WTC11 (cell line): ENCODE measurements at regions not wholly inside any gene's neighbourhood (a gene's known extent, or its start where the extent isn't known, plus 50 kb on each side); places are given as distances from the start of the nearest gene placed in this dataset.
"Not testable (repeated sequence)": the region's sequence is repeated elsewhere in the genome, so short reads cannot be mapped to it uniquely, and the experiment has no call there.

Experiments
- ATAC-seq: fragments of 200-7000 bp; cut with Tn5 transposase; 2 replicates; pipeline ENCODE4 v1.10.0; 2021; ENCODE audit warnings: mild to moderate bottlenecking, moderate library complexity
- CTCF ChIA-PET: fragments of 300-600 bp; sonication (Branson Sonifier 250); formaldehyde crosslinking; loops from one replicate; lab custom pipeline; 2021; ENCODE audit warnings: antibody characterized with exemption; lab: Charles Lee
- POLR2A ChIA-PET: fragments of 350-600 bp; sonication (Branson Sonifier 250); formaldehyde crosslinking; loops from one replicate; lab custom pipeline; 2021; ENCODE audit warnings: antibody characterized with exemption; lab: Charles Lee
- DNase-seq: peaks from one replicate; pipeline ENCODE4 v3.0.0; 2021; ENCODE audit warnings: low spot score
- H3K27ac Mint-ChIP-seq: 2 replicates; pipeline ENCODE4 v1.8.0; 2021; ENCODE audit warnings: mixed read lengths
- H3K27me3 Mint-ChIP-seq: 2 replicates; pipeline ENCODE4 v1.8.0; 2021; ENCODE audit warnings: low read depth, mild to moderate bottlenecking, moderate library complexity, mixed read lengths
- H3K36me3 Mint-ChIP-seq: 2 replicates; pipeline ENCODE4 v1.8.0; 2021; ENCODE audit warnings: mixed read lengths
- H3K4me1 Mint-ChIP-seq: 2 replicates; pipeline ENCODE4 v1.8.0; 2022; ENCODE audit warnings: mixed read lengths
- H3K4me3 Mint-ChIP-seq: 2 replicates; pipeline ENCODE4 v1.8.0; 2021; ENCODE audit warnings: mild to moderate bottlenecking, moderate library complexity, mixed read lengths
- H3K9me3 Mint-ChIP-seq: 2 replicates; pipeline ENCODE4 v1.8.0; 2021; ENCODE audit warnings: mixed read lengths
- ATF1 ChIP-seq: sonication (generic); formaldehyde crosslinking; IDR thresholded peaks from 2 replicates; pipeline ENCODE4 v1.8.1; 2023; ENCODE audit warnings: mild to moderate bottlenecking, moderate library complexity, missing genetic modification reagents
- ATF3 ChIP-seq: sonication (generic); formaldehyde crosslinking; conservative IDR thresholded peaks from 2 replicates; pipeline ENCODE4 v1.8.1; 2022; ENCODE audit warnings: mild to moderate bottlenecking, missing genetic modification reagents
- CTCF ChIP-seq: fragments of 200-600 bp; IDR thresholded peaks from 2 replicates; pipeline ENCODE4 v1.8.0; 2022; ENCODE audit warnings: antibody characterized with exemption
- FOXP1 ChIP-seq: sonication (generic); formaldehyde crosslinking; IDR thresholded peaks from 2 replicates; pipeline ENCODE4 v1.8.0; 2022; ENCODE audit warnings: missing genetic modification reagents, mild to moderate bottlenecking, moderate library complexity, borderline replicate concordance
- GABPB1 ChIP-seq: sonication (generic); formaldehyde crosslinking; IDR thresholded peaks from 2 replicates; pipeline ENCODE4 v1.8.1; 2023; ENCODE audit warnings: mild to moderate bottlenecking, missing genetic modification reagents
- GTF2I ChIP-seq: fragments of 250-450 bp; sonication (Bioruptor Pico); conservative IDR thresholded peaks from 2 replicates; pipeline ENCODE4 v1.4.0; 2021; ENCODE audit warnings: mild to moderate bottlenecking
- IRF1 ChIP-seq: sonication (generic); formaldehyde crosslinking; IDR thresholded peaks from 2 replicates; pipeline ENCODE4 v1.8.0; 2023; ENCODE audit warnings: missing genetic modification reagents
- NR1H2 ChIP-seq: sonication (generic); formaldehyde crosslinking; IDR thresholded peaks from 2 replicates; pipeline ENCODE4 v1.9.0; 2021; ENCODE audit warnings: mild to moderate bottlenecking, moderate library complexity, missing genetic modification reagents
- PREB ChIP-seq: sonication (generic); formaldehyde crosslinking; IDR thresholded peaks from 2 replicates; pipeline ENCODE4 v1.8.1; 2022; ENCODE audit warnings: mild to moderate bottlenecking, missing genetic modification reagents, moderate library complexity, borderline replicate concordance
- PRRX2 ChIP-seq: fragments of 250-450 bp; sonication (Bioruptor Pico); IDR thresholded peaks from 2 replicates; pipeline ENCODE4 v1.8.0; 2021; ENCODE audit warnings: mild to moderate bottlenecking
- SMAD4 ChIP-seq: sonication (generic); formaldehyde crosslinking; IDR thresholded peaks from 2 replicates; pipeline ENCODE4 v1.8.0; 2022; ENCODE audit warnings: mild to moderate bottlenecking, missing genetic modification reagents
- TCF7 ChIP-seq: sonication (generic); formaldehyde crosslinking; IDR thresholded peaks from 2 replicates; pipeline ENCODE4 v1.8.0; 2022; ENCODE audit warnings: mild to moderate bottlenecking, low read depth, missing genetic modification reagents, moderate library complexity
- USF2 ChIP-seq: sonication (generic); formaldehyde crosslinking; IDR thresholded peaks from 2 replicates; pipeline ENCODE4 v1.8.1; 2023; ENCODE audit warnings: mild to moderate bottlenecking, missing genetic modification reagents, moderate library complexity
- ZNF232 ChIP-seq: sonication (generic); formaldehyde crosslinking; IDR thresholded peaks from 2 replicates; pipeline ENCODE4 v1.8.0; 2022; ENCODE audit warnings: mild to moderate bottlenecking, missing genetic modification reagents

GRCh38 chr9:92203887-92204286 lies 88.7 kb upstream of the SPTLC1 start:
- H3K27me3 Mint-ChIP-seq, H3K36me3 Mint-ChIP-seq, DNase-seq, ATAC-seq, H3K9me3 Mint-ChIP-seq, H3K4me1 Mint-ChIP-seq, H3K27ac Mint-ChIP-seq, H3K4me3 Mint-ChIP-seq: not testable (repeated sequence)
- ChIA-PET CTCF (interaction anchor here (0.9 to 4.7 kb wide), 2 partner anchors 64 to 69 kb away, joined by 3 to 42 read pairs; no protein-coding TSS in a partner anchor), POLR2A (interaction anchor here (0.7 kb wide), 1 partner anchor 60 kb away, joined by 5 read pairs; no protein-coding TSS in a partner anchor)

- CTCF ChIA-PET: not testable (repeated sequence)
Observed at GRCh38 chr9:92198237-92198636, 83.0 kb upstream of the SPTLC1 start.

GRCh38 chr9:92196909-92197308 lies 81.7 kb upstream of the SPTLC1 start:
- CTCF ChIA-PET: interaction anchor here (1.0 kb wide), 1 partner anchor 59 kb away, joined by 3 read pairs; no protein-coding TSS in a partner anchor

More at GRCh38 chr9:92198237-92198636, 83.0 kb upstream of the SPTLC1 start:
- H3K27ac Mint-ChIP-seq, POLR2A ChIA-PET, DNase-seq, H3K4me1 Mint-ChIP-seq, H3K36me3 Mint-ChIP-seq, ATAC-seq, H3K4me3 Mint-ChIP-seq, H3K27me3 Mint-ChIP-seq: not testable (repeated sequence)
- peaks cover 23% of the 10 kb centered on the region for H3K9me3 Mint-ChIP-seq

GRCh38 chr9:92196400-92196799 lies 81.2 kb upstream of the SPTLC1 start:
- Mint-ChIP-seq H3K9me3 (peaks cover 23% of the 10 kb centered on the region), H3K27ac (no peak overlapping the region), H3K27me3 (no peaks in the 10 kb centered on the region; the same call in 1 of the 2 replicates), H3K4me1 (no peaks in the 10 kb centered on the region), H3K4me3 (no peak overlapping the region), H3K36me3 (no peaks in the 10 kb centered on the region)
- DNase-seq (no peak), ATAC-seq (no peak)
- TF ChIP-seq PRRX2 (CRISPR knock-in tag) (no peak), SMAD4 (CRISPR knock-in tag) (no peak), USF2 (CRISPR knock-in tag) (no peak), FOXP1 (CRISPR knock-in tag) (no peak), ATF3 (no peak), CTCF (no peak), IRF1 (no peak), GTF2I (CRISPR knock-in tag) (no peak), TCF7 (CRISPR knock-in tag) (no peak), PREB (CRISPR knock-in tag) (no peak), ZNF232 (CRISPR knock-in tag) (no peak), NR1H2 (CRISPR knock-in tag) (no peak), ATF1 (CRISPR knock-in tag) (no peak)
- ChIA-PET POLR2A (no interaction called here), CTCF (interaction anchor here (1.0 kb wide), 1 partner anchor 58 kb away, joined by 3 read pairs; no protein-coding TSS in a partner anchor)

More at GRCh38 chr9:92196909-92197308, 81.7 kb upstream of the SPTLC1 start:
- ATAC-seq (no peak), DNase-seq (no peak)
- H3K4me1 Mint-ChIP-seq: no peaks in the 10 kb centered on the region
- TF ChIP-seq GTF2I (CRISPR knock-in tag): no peak
- peak; percentile 79 for TF ChIP-seq GABPB1
- no peak overlapping the region for H3K27ac Mint-ChIP-seq
- POLR2A ChIA-PET: no interaction called here
- no peaks in the 10 kb centered on the region; the same call in 1 of the 2 replicates for H3K27me3 Mint-ChIP-seq
- no peak overlapping the region for H3K4me3 Mint-ChIP-seq
- H3K9me3 Mint-ChIP-seq: peaks cover 23% of the 10 kb centered on the region
- no peaks in the 10 kb centered on the region for H3K36me3 Mint-ChIP-seq
